ENCODE measurements at regions not wholly inside any gene's neighbourhood (a gene's known extent, or its start where the extent isn't known, plus 50 kb on each side); places are given as distances from the start of the nearest gene placed in this dataset.

DNA sequence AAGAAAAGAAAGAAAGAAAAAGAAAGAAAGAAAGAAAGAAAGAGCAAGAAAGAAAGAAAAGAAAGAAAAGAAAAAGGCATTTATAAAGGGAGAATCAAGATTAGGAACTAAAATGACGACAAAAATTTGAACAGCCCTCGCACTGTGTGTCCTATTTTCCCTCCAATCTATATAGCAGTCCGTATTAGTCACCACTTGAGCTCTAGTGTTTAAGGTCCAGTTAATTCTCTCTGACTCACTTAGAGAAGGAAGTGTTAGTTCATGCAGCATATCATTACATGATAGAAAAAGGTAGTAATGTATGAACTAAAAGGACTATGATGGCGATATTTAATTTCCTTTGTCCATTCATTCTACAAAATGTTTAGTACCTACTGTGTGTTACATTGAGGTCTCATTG is 122.7 kb downstream of the CBLL2 start:
- DNase-seq (ENCODE audit: low read depth), result peak; percentile 79

DNA sequence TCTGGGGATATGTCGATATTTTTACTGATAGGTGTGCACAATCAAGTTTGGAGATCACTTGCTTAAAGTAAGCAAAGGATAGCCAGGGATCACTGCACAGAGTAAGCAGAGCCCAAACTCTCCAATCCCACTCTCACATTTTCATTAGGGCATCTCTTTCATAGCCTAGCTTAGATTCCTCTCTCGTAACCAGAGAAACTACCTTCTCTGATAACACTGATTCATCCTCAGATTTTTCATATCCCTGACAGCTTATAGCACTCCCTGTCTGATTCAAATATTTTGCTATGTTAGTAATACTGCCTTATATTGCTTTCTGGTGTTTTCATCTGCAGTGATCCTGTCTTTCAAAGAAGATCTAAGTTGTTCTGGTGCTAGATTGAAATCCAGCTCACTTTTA is 123.7 kb downstream of the CBLL2 start:
- peak; percentile 38 for DNase-seq (ENCODE audit: low read depth)

DNA sequence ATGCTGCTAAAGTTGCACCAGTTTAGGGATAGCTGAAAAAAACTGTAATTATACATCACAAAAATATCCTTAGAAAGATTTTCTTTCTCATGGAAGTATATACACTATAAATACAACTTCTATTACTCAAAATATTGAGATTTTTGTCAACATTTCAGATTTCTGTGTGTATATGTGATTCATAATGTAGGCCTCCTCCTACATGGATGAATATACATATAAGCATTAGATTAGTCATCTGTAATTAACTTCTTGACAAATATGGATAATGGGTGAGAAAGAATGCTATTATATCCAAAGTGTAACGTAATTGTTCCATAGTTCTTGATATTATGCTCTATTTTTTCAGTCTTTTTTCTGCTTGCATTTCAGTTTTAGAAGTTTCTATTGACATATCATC is 124.9 kb downstream of the CBLL2 start:
- no peak for DNase-seq (ENCODE audit: low read depth)

DNA sequence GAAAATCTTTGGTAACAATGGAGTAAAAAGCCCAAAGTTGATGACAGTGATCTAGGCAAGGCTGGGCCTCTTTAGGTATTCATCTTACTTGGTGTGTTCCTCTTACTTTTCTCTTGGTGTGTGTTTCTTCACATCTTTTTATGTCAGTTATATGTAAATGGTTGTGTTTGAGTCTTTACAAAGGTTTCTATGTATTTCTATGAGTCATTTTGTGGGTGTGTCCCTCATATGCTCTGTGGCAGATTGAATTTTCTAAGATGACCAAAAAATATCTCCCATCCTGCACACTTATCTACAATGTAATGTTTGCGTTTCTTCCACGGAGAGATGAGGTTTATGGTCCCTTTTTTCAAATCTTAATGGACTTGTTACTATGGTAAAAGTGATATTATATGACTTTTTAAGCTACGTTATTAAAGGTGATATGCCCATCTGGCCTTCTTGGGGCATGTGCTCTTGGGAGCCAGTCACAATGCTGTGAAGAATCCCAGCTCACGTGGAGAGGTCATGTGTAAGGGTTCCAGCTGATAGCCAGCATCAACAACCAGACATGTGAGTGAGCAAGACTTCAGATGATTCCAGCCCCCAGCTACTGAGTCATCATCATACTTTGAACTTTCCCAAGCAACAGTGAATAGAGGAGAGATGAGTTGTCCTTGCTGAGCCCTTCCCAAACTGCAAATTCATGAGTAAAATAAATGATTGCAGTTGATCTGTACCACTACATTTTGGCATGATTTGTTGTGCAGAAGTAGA is 126.9 kb downstream of the CBLL2 start:
- peak; percentile 39 for DNase-seq (ENCODE audit: low read depth)

DNA sequence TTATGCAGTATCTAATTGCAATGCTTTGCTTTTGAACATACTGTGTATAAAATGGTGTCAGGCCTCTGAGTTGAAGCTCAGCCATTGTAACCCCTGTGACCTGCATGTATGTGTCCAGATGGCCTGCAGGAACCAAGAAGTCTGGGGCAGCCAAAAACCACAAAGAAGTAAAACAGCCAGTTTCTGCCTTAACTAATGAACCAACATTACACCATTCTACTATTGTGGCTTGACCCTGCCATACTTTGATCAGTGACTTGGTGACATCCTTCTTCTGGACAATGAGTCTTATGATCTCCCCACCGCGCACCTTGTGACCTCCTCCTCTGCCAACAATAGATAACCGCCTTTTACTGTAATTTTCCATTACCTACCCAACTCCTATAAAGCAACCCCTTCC is 131.6 kb downstream of the CBLL2 start:
- DNase-seq (ENCODE audit: low read depth), result no peak

DNA sequence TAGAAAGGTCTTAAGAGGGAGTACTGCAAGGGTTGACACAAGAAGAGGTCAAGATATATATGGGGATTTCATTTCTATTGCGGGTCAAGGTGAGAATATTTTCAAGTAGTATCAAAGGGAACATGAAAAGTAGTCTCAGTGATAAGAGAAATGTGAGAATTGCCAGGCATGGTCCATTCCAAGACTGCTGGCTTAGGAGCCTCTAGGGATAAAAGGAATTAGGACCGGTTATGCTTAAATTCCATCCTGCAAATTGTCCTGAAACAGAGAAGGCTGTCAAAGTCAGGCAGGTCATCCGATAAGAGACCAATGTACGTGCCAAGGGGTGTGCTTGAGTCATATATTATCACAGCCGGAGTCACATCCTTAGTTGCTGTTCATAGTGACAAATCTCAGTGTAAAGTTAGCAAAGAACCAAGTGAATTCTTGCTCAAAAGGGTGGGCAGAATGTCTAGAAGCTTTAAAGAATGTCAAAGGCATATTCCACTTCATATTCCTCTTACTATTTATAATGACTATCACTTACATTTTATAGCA is 133.6 kb downstream of the CBLL2 start:
- DNase-seq (ENCODE audit: low read depth), result no peak

DNA sequence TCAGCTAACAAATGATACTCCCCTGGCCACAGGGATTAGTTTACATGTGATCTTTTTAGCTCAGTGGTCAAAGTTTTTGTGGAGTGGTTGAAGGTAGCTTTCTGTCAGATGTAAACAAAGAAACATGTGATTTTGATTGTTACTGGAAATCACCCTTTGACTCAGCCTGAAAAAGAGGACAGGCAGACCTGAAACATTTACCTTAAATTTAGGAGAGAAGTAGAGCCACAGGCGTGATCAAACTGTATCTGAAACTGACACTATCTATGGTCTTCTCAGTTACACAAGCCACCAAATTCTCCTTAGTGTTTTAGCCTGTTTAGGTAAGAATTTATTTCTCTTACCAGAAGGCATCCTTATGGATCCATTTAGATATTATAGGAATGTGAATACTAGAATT is 136.7 kb downstream of the CBLL2 start:
- DNase-seq (ENCODE audit: low read depth), result no peak

DNA sequence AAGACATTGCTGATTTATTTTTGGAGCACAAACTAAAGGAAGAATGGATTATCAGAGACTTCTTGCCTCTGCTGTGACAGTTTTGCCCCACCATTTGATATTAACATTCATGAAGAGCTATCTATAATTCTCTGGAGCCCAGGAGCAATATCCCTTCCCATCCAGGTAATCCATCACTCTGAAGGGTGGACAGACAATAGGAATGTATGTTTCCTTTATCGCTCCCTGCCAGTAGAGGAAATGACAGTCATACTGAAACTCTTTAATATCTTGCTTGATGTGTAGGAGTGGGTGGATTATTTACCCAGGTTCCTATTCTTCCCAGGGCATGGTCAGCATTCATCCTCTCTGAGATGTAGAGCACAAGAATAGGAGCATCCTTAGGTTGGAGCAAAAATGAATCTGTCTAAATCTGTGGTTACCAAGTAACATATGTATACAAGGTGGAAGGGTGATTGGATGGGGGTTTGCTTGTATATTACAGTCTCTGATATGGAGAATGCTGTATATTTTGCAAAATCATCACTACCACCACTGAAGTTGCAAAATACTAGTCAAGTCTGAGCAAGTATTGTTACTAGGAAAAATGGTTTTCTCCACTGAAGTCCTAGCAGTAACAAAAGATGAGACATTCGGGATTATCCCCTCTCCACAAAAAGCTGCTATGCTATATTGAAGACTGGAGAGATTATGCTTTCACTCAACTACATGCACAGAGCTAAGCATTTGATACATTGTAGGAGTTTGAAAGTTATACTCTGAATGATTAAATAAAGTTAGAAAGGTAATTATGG is 151.6 kb downstream of the CBLL2 start:
- no peak for DNase-seq (ENCODE audit: low read depth)

DNA sequence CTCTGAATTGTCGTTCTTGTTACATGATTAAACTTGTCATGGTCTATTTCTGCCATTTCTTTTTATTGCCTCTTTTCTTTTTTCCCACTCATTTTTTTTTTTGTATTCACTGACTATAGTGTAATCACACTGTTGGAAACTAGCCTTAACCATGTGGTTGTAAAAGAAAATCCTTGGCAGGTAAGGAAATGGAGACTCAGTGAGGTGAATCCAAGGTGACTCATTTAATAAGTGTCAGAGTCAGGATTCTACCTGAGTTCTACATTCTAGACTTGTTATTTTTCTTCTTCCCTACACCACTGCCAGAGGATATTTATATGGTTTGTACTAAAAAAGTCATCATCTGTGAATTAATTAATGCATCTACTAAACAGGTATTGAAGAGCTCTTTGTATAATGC is 152.2 kb downstream of the CBLL2 start:
- no peak for DNase-seq (ENCODE audit: low read depth)

DNA sequence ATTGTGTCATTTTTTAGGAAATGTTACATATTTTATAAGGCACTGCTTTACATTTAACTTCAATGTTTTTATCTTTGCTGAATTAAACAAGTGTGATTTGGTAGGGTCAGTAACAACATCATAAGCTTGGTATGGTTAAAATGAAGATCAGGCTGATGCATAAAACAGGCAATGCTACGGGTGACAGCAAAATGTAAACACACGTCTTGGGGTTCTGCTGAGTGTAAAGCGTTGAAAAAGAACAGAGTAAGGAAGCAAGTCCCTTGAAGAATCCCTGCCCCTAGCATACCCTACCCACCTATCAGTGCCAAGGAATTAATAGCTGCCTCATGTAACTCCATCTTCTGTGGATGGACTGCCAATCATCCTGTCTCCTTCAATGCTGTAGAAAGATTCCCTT is 157.0 kb downstream of the CBLL2 start:
- no peak for DNase-seq (ENCODE audit: low read depth)

DNA sequence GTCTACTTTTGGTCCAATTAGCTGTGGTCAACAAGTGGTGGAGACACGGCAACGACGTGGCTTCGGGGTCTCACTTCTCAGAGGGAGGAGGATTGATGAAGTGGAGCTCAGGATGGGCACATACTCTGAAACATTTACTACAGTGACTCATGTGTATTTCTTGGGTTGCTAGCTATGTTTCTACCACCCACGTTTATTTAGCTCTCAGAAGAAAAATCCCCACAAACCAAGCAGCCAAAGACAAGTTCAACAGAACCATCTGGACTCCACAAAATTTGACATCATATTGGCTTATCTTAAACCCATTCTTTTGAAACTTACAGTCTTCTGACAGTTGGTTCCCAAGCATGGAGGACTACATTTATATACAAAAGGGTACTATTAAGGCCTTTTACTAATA is 158.0 kb downstream of the CBLL2 start:
- no peak for DNase-seq (ENCODE audit: low read depth)

DNA sequence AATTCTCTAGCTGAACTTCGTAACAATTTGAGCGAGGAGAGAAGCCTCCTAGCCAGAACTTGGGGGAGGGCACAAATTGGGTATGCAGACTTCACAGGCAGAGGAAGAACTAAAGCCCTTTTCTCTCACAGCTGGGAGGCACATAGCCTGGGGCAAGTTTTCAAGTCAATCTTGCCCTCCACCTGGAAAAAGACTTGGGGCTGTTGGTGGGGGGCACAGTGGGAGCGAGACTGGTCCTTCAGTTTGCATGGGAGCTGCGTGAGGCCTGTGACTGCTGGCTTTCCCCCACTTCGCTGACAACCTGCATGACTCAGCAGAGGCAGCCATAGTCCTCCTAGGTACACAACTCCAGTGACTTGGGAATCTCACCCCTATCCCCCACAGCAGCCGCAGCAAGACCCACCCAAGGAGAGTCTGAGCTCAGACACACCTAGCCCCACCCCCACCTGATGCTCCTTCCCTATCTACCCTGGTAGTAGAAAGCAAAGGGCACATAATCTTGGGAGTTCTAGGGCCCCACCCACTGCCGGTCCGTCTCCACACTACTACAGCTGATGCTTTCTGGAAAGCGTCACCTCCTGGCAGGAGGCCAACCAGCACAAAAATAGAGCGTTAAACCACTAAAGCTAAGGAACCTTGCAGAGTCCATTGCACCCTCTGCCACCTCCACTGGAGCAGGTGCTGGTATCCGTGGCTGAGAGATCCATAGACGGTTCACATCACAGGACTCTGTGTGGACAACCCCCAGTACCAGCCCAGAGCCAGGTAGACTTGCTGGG is 160.8 kb downstream of the CBLL2 start:
- DNase-seq (ENCODE audit: low read depth), result no peak

DNA sequence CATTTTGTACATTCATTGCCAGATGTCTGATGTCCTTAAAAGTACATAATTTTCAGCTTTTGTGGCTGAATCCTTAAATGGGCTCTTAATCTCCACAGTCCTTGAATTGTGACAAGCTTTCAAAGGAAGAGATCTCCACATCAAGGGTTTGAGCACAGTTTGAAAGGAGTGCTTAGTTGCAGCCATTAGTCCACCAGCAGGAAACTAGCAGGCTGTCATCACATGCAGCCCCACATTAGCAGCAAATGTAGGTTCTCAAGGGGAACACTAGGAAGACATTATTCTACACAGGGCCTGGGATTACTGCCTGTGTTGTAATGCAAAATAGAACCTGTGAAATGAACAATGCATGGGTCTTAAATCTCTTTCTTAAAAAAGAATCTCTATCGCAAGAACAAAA is 173.2 kb downstream of the CBLL2 start:
- no peak for DNase-seq (ENCODE audit: low read depth)

DNA sequence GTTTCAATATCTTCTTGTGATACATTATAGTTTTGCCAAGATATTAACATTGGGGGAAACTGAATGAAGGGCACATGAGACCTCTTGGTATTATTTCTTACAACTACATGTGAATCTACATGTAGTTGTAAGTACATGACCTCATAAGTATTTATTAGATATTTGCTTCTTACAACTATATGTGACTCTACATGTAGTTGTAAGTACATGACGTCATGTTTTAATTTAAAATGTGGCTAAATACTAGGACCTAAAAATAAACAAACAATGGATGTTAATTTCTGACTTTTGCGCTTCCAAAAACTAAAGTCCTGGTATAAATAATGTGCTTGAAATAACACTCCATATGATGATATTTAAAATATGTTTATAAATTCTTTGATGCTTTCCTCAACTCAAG is 190.2 kb downstream of the CBLL2 start:
- DNase-seq (ENCODE audit: low read depth), result no peak

DNA sequence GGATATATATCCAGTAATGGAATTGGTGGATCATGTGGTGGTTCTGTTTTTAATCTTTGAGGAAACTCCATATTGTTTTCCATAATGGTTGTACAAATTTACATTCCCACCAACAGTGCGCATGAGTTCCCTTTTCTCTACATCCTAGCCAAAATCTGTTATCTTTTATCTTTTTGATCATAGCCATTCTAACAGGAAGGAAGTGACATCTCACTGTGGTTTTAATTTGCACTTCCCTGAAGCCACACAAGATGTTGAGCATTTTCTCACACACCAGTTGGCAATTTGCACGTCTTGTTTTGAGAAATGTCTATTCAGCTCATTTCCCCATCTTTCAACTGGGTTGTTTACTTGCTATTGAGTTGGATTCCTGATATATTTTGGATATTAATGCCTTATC is 194.9 kb downstream of the CBLL2 start:
- DNase-seq (ENCODE audit: low read depth), result no peak

DNA sequence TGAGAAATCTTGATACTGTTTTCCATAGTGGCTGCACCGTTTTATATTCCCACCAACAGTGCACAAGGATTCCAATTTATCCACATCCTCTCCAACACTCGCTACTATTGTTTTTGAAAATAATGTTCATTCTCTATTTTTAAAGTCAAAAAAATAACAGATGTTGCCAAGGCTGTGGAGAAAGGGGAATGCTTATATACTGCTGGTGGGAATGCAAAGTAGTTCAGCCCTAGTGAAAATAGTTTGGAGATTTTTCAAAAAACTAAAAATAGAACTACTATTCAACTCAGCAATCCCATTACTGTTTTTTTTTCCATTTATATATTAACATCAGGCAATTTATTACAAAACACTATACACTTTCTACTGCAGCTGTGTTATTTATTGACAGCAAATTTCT is 208.7 kb downstream of the CBLL2 start:
- no peak for DNase-seq (ENCODE audit: low read depth)

DNA sequence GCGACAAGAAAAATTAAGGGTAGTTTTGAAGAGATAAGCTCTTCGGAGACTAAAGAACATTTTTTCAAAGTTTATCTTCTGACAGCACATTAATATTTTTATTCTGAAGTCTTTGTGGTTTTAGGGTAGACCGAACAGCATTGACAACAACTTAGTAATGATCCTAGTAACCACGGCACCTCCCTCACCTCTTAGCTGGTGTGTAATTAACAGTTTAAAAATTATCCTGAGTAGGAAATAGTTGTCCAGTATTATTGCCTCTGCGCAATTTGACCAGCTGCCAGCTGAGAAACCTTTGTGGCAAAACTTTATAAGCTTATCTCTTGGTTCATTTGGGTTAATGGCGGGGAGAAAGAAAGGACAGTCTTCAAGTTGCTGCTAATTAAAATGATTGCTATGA is 213.6 kb downstream of the CBLL2 start:
- DNase-seq (ENCODE audit: low read depth), result no peak

DNA sequence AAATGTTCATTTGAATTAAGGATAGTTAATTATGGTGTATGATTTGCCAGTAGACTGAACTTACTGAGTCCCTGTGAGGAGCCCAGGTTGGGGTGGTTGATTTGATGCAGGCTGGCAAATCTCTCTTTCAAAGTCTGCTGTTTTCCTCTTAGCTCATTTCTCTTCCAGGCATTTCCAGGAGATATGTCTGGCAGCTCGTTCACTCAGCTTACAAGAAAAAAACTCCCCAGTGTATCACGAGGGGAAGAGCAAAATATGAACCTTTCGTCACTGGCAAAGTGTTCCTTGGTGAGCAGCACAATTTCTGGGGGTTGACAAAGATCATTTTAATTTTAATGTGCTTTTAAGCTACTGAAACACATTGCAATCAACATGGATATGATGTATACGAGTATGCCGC is 244.2 kb downstream of the CBLL2 start:
- no peak for DNase-seq (ENCODE audit: low read depth)

DNA sequence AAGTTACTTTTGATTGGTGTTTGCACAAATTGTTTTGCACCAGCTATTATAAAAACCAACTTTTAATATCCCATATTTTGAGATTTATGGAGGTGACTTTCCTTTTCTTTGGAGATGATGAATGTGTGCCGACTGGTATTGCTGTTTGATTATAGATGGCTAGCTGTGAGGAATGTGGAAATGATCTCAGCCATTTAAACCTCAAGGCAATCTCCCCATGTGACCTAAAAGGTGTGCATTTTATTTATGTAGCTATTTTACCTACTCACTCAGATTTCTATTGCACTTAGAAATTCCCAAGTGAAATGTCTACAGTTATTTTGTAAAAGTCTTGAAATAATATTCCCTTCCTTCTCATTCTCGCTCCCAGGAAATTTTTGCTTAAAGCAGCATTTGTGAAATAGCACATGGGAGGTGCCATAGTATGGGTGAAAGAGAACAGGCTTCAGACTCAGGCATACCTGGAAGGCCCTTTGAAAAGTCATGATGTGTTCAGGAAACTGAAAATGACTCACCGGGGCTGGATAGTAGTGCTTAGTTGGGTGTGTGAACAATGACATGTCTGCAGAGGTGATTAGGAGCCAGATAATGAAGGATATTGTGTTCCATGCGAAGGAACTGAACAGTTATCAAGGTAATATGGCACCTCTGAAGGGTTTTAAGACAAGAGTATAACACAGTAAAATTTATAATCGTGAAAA is 247.6 kb downstream of the CBLL2 start:
- no peak for DNase-seq (ENCODE audit: low read depth)

DNA sequence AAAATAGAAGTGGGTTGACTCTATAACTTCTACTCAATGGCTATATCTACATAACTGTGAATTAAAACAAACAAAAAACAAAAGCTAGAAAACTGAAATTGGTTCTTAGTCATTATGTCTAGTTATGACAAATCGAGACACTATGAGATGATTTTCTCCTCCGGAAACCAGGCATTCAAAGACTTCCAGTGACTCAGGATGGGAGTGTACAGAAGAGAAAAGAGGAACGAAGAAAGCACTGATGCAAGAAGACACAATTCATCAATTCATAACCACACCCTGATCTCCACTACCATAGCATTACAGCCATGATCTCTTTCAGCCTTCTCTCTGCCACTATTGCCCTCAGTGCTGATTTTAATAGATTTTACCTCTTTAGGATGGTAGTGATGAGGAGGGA is 253.6 kb downstream of the CBLL2 start:
- peak; percentile 75 for DNase-seq (ENCODE audit: low read depth)

DNA sequence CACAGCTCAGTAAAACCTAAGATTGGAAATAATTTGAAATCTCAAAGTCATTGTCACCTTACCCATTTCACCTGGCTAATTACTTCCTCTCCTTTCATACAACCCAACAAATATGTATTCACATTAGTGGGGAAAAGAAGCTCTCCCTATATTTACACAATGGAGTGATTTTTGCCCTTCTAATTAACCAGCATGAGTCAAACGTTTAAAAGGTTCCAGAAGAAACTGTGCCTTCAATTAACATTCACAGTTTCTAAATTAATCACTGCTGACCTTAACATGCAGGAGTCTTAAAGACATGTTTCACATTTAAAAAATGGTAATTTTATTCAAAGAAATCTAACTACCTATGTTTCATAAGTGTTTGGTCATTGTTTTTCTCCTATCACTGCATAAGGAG is 254.6 kb downstream of the CBLL2 start:
- DNase-seq (ENCODE audit: low read depth), result no peak

DNA sequence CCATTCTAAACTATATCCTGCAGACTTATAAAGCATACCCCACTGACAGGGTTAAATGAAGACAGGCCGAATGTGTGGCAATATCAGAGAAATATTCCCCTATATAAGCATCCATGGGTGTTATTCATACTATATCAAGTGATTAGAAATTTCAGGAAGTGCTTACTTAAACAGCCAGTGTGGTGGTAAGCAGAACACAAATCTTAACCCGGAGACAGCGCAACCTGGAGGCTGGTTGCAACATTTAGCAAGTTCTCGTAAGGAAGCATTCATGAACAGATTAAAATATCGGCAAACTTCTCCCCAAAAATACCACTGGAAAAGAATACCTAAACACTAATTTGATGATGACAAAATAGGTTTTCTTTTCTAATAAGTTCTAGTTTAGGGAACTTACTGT is 261.2 kb downstream of the CBLL2 start:
- DNase-seq (ENCODE audit: low read depth), result no peak

Data from iris pigment epithelial cell (primary cell).